GM19372 (cell line): ENCODE measurements at regions not wholly inside any gene's neighbourhood (a gene's known extent, or its start where the extent isn't known, plus 50 kb on each side); places are given as distances from the start of the nearest gene placed in this dataset.

ENCODE experiments used
- ATAC-seq: cut with Tn5 transposase; IDR thresholded peaks from one replicate; pipeline ENCODE4 v1.9.1; 2021; ENCODE audit warnings: mild to moderate bottlenecking, low read depth, moderate library complexity; ENCODE audit not compliant: unreplicated experiment

DNA sequence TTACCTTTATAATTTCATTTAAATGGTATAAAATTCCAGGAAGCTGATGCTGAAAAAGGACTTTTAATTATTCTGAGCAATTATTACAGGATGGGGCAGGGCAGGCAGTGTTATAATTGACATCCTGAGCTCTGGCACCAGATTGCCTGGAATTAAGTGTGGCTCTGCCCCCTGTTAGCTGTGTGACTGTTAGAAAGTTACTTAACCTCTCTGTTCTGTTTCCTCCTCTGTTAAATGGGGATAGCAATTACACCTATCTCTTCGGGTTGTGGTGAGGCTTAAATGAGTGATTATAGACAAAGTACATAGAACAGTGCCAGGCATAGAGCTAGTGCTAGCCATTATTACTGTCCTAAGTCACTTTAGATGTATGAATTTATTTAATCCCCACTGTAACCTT is 327.3 kb downstream of the SMAD2 start:
- ATAC-seq: no peak

DNA sequence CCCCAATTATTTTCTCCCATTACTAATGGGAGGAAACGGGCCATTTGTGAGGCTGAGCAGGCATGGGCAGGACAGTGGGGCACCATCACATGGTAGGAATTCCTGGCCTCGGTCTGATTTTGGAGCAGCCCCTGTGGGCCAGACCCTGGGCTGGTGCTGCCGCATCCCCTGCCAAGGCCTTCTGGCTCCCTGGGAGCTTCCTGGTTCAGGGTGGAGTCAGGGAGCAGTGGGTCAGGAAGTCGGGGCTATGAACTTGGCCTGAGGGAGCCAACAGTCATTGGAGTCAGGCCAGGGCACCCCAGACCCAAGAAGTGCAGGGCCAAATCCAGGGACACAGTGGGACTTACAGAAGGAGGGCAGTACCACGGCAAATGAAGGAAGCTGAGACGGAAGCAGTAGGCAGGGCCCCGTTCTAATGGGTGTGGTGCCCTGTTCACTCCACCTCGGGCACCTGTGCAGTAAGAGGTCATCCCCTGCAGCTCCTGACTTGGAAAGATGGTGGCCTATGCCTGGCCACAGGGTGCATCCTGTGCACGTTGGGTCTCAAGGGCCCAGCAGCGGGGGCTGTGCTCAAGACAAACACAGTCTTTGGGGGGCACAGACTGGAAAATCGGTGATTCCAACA is 328.1 kb downstream of the SMAD2 start:
- ATAC-seq: no peak

DNA sequence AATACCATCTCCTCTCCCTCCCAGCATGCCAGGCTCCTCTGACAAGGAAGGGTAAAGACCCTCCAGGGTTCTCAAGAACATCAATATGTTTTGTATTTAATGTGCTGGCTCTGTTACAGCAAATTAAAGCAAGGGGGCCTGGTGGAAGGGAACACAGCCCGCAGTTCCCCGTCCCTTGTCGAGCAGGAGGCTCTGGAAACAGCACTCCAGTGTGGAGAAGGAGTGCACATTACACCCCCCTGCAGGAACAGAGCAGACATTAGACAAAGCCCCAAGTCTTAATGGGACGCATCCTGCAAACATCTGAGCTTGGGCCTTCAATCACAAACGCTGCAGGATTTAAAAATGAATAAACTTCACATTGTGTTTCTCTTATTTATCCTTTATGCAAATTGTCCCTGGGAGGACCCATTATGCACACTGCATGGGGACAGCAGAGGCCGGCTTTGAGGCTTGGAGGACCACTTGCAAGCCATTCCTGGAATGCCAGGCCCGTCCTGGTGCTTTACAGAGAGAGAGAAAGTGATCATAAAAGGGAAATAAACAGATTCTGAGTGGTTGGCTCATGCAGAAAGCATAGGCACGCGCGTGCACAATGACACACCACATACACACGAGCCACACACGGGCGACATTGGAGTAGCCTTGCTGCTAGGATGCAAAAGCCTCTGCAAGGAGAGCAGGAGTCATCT is 328.7 kb downstream of the SMAD2 start:
- ATAC-seq: no peak

DNA sequence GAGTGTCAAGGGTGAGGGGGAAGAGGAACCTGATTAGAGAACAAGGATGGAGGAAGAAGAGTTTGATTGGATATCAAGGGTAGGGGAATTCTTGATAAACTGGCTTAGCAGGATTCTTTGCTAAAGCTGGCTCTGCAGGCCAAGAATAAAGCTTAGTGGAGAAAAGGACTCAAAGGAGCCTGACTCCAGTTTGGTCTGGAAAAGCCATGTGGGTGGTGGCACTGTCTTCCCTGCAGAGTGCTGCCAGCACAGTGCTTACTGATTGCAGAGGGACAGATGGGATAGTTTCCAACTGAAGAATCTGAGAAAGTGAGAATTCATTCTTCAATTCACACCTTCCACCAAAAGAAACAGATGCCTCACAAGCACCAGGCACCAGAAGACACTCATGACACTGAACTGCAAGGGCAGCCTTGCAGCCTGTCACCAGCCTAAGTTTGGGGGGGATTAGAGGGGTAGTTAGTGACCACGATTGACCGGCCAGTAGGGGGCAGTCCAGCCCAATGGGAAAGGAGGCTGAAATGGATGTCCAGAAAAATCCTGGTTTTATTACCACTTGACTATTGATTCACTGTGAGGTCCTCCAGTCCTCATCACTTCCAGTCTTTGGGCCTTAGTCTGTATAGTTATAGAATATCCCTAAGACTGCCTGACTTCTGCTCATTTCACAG is 334.5 kb downstream of the SMAD2 start:
- no peak for ATAC-seq

DNA sequence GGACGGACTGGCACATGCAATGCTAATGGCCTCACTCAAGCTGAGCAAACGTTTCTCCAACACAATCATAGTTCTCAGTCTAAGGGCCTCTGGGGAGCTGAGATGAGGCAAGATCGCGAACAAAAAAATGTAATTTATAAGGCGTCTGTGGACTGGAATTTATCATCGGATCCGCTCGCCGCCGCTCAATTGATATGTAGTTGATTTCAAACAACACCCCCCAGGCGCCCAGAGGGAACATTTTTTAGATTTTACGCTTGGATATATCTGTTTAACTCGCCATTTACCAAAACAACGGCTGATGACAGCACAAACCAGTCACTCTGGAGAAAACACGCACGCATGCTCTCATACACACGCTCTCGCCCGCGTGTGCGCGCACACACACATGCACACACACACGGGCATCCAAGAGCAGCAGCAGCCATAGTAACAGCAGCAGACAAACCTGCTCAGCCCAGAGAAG is 335.8 kb downstream of the SMAD2 start:
- ATAC-seq: no peak

DNA sequence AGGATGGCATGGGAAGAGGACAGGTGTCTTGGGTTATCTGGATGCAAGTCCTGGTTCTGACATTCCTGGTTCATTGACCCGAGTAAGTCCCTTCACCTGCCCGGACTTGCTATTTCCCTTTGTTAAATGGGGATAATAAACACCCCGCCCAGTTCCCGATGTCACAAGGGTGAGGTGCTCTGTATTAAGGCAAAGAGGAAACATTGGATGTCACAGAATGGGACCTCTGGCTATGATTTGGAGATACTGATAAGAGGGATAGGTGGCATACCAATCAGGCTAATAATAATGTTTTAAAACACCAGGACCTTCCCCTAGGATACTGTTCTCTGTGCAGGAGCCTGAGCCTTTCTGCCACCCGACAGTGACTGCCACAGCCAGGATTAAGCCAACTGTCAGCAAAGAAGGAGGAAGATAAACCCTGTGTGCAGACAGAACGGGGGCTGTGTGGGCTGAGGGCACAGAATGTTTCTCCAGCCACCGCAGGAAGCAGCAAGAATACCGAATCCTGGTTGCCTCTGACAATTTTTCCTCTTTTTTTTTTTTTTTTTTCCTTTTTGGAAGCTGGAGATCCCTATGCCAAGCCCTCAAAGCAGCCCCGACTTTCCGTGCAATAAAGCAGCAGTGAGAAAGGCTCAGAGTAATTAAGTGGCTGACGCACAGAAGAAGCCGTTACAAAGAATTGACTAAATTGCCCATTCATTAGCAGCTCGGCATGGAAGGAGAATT is 336.6 kb downstream of the SMAD2 start:
- ATAC-seq: no peak

DNA sequence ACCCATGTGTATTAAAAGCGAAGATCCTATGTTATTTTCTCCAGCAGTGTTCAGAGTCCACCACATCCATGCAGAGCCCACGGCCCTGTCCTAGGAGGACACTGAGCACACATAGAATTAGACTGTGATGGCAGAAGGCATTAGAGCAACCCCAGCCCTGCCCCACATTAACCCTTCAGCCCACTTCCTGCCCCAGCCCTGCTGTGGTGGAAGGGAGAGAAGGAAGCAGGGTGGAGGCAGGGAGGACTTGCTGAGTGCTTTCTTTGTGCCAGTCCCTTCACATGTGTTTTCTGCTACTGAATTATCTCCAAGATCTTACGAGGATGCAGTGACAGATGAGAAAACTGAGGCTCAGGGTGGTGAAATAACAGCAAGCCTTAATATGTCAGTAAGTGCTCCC is 339.0 kb downstream of the SMAD2 start:
- no peak for ATAC-seq

DNA sequence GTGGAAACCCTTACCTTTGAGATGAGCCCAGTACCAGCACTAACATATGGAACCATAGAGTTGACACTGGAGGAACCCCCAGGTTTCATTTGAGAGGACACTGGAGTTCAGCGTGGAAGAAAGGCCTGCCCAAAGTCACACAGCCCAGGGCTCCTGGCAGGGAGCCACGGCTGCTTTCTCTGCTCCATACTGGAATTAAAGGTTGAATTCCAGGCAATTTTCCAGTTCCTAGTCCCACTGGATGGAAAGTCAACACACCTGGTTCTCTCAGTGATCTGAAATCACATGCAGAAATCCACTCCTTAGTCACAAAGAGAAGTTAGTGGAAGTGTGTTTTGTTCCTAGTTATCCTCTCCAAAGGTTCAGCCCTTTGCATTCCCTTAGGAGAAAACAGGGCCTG is 336.1 kb upstream of the SKOR2 start:
- ATAC-seq: no peak

DNA sequence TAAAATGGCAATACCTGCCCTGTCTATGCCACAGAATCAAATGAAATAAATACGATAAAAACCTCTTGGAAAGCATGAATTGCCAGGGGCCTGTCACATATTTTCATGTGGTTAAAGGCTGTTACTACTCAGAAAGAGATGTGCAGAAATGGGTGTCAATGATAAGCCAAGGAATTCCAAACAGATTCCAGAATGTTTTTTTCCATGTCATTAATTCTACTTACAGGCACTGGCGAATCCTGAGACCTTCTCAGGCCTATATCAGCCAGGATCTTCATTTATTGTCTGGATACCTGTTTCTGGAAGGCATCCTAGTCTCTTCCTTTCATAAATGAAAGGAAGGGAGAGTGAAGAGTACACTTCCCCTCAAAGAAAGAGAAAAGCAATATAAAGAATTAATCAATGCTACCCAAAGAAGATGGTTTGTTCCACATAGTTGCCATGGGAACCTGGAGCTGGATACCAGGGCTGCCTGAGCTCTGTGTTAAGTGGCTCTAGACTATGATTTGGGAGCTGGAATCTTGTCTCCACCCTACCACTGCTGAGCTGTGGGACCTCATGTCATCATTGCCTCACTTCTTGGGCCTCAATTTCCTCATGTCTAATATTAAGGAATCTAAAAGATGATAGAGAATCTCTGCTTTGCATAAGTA is 335.1 kb upstream of the SKOR2 start:
- no peak for ATAC-seq

DNA sequence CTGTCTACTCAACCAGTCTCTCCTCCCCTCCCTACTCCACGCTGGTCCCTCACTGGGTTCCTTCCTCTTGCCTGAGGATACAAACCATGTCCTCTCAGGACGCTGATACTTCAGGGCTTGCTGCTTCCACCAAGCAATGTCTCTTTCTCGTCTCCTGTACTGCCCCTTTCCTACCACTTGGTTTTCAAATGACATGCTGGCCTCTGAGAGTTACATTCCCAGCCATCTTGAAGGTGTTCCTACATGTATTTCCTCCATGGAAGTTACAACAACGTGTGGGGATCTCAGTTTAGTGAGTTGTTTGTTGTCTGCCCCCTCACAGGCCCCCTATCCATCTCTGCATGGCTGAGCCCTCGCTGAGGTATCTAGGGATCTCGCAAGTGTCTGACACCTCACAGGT is 334.5 kb upstream of the SKOR2 start:
- no peak for ATAC-seq

DNA sequence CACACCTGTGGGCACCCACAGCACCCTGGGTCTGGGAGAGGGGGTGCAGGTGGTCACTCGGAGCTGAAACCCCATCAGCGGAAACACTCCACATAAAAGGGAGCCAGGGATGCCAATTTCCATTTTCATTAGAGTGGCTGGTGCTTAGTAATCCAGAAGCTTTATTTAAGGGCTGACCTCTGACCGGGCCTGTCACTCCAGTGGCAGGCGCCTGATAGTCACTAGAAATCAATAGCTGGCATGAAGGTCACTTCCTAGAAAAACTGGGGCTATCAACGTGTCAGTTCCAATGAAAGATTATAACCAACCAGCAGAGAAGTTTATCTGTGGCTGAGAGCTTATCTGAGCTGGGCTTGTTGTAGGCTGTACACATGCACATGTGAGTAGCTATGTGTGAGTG is 333.7 kb upstream of the SKOR2 start:
- no peak for ATAC-seq

DNA sequence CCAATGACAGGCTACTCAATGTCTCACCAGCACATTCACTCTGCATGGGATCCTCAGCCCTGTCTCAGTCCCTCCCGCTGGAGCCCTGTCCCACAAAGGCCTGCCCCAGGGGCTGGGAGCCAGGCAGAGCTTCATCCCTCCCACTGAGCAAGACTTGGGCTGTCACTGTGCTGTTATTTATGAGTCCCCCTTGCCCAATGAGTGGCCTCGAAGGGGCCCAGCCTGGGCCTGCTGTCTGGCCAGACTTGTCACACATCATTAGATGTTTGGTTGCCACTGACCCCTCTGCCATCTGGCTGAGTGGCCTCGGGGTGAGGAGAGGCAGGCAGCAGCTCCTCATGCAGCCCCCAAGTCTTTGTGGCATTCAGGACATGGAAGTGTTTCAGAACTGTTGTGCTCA is 330.6 kb upstream of the SKOR2 start:
- no peak for ATAC-seq

DNA sequence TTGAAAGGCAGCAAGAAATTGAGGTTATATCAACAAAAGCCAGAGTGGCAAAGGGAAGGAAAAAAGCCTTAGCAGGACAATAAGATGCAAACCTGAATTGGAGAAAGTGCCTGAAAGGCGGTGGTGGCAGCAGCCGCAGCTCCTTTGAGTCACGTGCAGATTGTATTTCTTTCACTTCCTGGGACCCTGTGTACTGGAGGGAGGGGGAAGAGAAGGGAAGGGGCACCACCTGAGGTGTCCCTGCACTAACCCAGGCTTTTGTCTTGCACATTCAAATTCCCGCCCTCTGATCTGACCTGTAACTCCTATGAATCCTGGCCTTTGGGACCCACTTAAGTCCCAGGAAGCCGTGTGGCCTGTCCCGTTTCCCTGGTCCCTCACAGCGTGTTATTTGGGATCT is 326.1 kb upstream of the SKOR2 start:
- ATAC-seq: no peak

DNA sequence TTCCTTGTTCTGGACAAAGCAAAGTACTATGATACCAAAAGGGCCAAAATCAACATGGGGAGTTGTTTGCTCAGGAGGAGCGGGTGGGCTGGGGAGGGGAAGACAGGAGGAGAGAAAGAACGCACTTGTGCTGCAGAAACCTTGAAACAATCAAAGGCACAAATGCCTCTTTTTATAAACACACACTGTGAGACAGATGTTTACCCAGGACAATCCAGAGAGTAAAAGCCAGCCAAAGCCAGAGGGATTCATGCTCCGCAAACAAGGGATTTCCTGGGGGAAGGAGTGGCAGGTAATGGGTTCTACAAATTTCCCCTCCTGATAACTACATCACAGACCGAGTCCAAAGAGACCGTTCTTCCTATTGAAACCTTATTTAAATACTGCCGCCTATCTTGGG is 323.5 kb upstream of the SKOR2 start:
- no peak for ATAC-seq

DNA sequence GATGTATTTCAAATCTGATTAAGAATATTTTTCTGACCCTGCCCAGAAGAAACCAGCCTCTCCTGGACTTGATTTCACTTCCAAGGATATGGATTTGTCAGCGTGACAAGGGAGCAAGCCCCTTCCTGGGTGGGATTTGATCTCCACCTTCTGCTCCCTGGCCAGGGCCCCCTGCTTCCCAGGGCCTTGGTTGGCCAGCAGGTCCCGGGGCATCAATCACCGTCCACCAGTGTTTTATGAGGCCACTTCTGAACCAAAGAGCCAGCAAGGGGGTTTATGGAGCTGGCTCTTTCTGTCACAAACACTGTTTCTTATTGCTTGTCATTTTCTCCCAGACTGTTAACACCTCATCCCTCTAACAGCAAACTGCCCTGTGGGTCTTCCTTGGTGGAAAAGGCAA is 320.5 kb upstream of the SKOR2 start:
- no peak for ATAC-seq

DNA sequence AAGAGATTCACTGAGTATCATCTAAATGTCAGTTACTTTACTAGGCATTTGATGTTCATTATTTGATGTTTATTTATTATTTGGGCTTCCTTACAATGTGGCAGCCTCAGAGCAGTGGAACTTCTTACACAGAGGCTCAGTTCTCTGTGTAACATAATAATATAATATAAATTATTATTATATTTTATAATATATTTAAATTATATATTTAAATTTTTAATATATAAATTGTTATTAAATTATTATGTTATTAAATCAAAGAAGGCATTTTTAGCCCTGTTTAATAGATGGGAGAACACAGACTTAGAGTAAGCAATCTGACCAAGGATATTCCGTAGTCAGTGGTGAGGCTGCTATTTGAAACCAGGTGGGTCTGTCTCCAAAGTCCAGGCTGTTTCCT is 315.3 kb upstream of the SKOR2 start:
- no peak for ATAC-seq

DNA sequence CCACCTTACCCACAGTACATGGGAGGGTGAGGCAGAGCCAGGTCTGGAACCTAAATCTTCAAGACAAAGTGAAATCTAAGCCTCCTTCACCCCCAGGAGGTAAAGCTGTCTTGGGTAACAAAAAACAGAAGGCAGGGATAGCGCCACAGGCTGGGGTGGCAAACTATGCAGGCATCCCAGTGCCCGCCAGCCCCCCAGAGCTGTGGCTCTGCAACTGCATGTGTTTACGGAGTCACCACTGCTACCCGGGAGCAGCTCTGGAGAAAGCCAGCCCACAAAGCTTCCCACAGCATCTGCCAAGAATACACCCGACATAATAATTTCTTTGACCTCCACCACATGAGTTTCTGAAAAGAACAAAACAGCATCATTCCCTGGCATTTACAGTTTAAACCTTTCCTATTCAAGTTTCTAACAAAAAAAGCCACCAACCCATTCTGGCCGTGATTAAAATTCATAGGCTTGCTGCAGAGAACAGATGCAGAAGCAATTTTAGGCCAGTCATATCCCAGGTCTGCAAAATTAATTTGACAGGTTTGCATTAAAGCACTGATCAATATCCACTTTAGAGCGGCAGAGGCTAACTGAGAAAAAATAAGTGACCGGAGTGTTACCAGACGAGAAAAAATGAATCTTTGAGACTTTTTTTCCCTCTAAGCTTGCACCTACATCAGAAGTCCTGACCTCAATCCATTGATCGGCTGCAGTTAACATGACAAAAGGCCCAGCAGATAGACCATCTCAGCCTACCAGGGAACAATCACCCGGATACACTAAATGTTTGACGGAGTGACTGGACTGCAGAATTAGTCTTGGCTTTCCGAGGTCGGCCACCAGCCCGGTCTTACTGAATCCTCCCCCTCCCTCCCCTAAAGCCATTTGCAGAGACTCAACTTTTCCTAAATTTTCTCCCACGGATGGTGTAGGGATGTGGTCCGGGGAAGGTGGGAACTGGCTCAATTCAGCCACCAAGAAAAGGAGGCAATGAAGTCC is 309.6 kb upstream of the SKOR2 start:
- ATAC-seq: no peak

DNA sequence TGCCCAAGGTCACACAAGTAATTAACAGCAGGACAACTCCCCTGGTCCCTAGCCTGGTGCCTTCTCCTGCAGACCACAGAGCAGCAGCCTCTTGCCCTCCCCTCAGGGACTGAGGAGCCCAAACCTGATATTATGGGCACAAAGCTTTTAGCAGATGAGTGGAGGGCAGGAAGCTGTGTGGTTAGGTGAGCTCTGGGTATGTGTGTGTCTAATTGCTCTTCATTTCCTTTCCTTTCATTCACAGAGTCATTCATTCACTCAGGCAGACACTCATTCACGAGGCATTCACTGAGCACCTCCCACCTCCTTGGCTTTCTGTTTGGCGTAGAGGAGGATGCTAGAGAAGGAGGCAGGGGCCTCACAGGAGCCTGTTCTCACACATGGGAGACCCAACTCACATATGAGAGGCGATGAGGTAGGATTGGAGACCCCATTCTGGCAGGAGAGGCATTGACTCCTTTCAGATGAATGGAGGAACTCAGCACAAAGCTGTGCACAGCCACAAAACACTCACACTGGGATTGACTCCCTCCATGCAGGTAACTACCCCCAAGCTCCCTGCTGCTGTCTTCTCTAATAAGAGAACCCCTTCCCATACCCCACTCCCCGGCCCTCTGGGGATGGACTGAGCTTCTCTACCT is 306.8 kb upstream of the SKOR2 start:
- ATAC-seq: no peak

DNA sequence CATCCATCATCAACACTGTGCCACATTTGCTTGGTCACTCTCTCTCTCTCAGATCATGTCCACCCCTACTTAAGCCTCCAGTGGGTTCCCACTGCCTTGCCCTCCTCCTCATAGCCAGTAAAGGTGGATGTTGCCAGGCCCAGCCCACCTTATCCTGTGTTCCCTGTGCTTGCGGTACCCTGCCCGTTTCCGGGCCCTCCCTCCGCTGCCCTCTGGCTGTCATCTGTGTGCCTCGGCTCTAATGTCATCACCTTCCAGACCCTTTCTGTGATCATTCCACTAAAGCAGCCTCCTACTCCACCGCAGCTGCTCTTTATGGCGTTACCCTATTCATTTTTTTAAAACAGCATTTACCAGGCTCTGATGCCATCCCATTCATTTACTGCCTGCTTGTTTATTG is 305.7 kb upstream of the SKOR2 start:
- no peak for ATAC-seq
